Liver (tissue), 7 donors: ENCODE measurements at regions not wholly inside any gene's neighbourhood (a gene's known extent, or its start where the extent isn't known, plus 50 kb on each side); places are given as distances from the start of the nearest gene placed in this dataset.

ENCODE experiments used
- DNase-seq: peaks from one replicate; pipeline ENCODE4 v3.0.0-alpha.2; 2017; ENCODE audit warnings: low spot score
- H3K27ac ChIP-seq, 2 donors: one replicate each; pipeline ENCODE4 v1.7.0; 2013; ENCODE audit warnings: inconsistent platforms in 2 of 2, low read length in 2 of 2, control low read depth in 1 of 2, low read depth in 1 of 2, mild to moderate bottlenecking in 1 of 2
- H3K27me3 ChIP-seq, 4 donors: one replicate each; pipeline versions ENCODE4 v1.6.1 to v1.7.0; 2013; ENCODE audit warnings: low read length in 3 of 4, inconsistent platforms in 1 of 4, mild to moderate bottlenecking in 1 of 4, moderate library complexity in 1 of 4; ENCODE audit not compliant: control insufficient read depth in 4 of 4, insufficient read depth in 4 of 4
- H3K36me3 ChIP-seq, 4 donors: one replicate each; pipeline versions ENCODE4 v1.6.1 to v1.7.0; 2013; ENCODE audit warnings: low read length in 3 of 4, mild to moderate bottlenecking in 3 of 4, low read depth in 1 of 4, moderate library complexity in 1 of 4; ENCODE audit not compliant: control insufficient read depth in 4 of 4, insufficient read depth in 3 of 4
- H3K4me1 ChIP-seq, 4 donors: one replicate each; pipeline versions ENCODE4 v1.6.1 to v1.7.0; 2013; ENCODE audit warnings: low read length in 3 of 4, mild to moderate bottlenecking in 3 of 4, moderate library complexity in 1 of 4; ENCODE audit not compliant: control insufficient read depth in 4 of 4, insufficient read depth in 4 of 4
- H3K4me3 ChIP-seq, 3 donors: one replicate each; pipeline versions ENCODE4 v1.6.1 to v1.7.0; 2013; ENCODE audit warnings: low read length in 3 of 3, control low read depth in 1 of 3, low read depth in 1 of 3, mild to moderate bottlenecking in 1 of 3
- H3K9ac ChIP-seq, 2 donors: one replicate each; pipeline ENCODE4 v1.7.0; 2013; ENCODE audit warnings: low read length in 2 of 2, mild to moderate bottlenecking in 2 of 2, moderate library complexity in 2 of 2, control low read depth in 1 of 2, low read depth in 1 of 2
- H3K9me3 ChIP-seq, 4 donors: one replicate each; pipeline versions ENCODE4 v1.6.1 to v1.7.0; 2013; ENCODE audit warnings: low read length in 3 of 4; ENCODE audit not compliant: control insufficient read depth in 4 of 4
- ATF3 ChIP-seq: IDR thresholded peaks from 2 replicates; pipeline ENCODE4 v1.6.1; 2016; ENCODE audit warnings: antibody characterized with exemption
- EGR1 ChIP-seq, 2 donors: IDR thresholded peaks; 2 replicates each; pipeline ENCODE4 v1.6.1; 2016 to 2018; ENCODE audit warnings: antibody characterized with exemption in 2 of 2, low read depth in 2 of 2
- FOXA1 ChIP-seq: IDR thresholded peaks from 2 replicates; pipeline ENCODE4 v1.6.1; 2016; ENCODE audit warnings: antibody characterized with exemption
- FOXA2 ChIP-seq: IDR thresholded peaks from 2 replicates; pipeline ENCODE4 v1.6.1; 2016; ENCODE audit warnings: antibody characterized with exemption
- GABPA ChIP-seq, 2 donors: IDR thresholded peaks in 1 of 2; conservative IDR thresholded peaks in 1 of 2; 2 replicates each; pipeline ENCODE4 v1.6.1; 2016; ENCODE audit warnings: antibody characterized with exemption in 2 of 2, mild to moderate bottlenecking in 1 of 2, moderate library complexity in 1 of 2
- HNF4A ChIP-seq, 2 donors: conservative IDR thresholded peaks; 2 replicates each; pipeline ENCODE4 v1.6.1; 2016; ENCODE audit warnings: antibody characterized with exemption in 2 of 2, mild to moderate bottlenecking in 2 of 2
- HNF4G ChIP-seq: IDR thresholded peaks from 2 replicates; pipeline ENCODE4 v1.6.1; 2016; ENCODE audit warnings: antibody characterized with exemption
- JUND ChIP-seq, 2 donors: IDR thresholded peaks; 2 replicates each; pipeline ENCODE4 v1.6.1; 2016; ENCODE audit warnings: antibody characterized with exemption in 2 of 2
- NR2F2 ChIP-seq: IDR thresholded peaks from 2 replicates; pipeline ENCODE4 v1.6.1; 2016; ENCODE audit warnings: antibody characterized with exemption
- RAD21 ChIP-seq, 2 donors: IDR thresholded peaks; 2 replicates each; pipeline ENCODE4 v1.6.1; 2016; ENCODE audit warnings: antibody characterized with exemption in 2 of 2, mild to moderate bottlenecking in 2 of 2
- REST ChIP-seq: IDR thresholded peaks from 2 replicates; pipeline ENCODE4 v1.6.1; 2016; ENCODE audit warnings: antibody characterized with exemption, mild to moderate bottlenecking
- RXRA ChIP-seq, 2 donors: IDR thresholded peaks; 2 replicates each; pipeline ENCODE4 v1.6.1; 2017 to 2018; ENCODE audit warnings: antibody characterized with exemption in 2 of 2, mild to moderate bottlenecking in 1 of 2
- SP1 ChIP-seq: IDR thresholded peaks from 2 replicates; pipeline ENCODE4 v1.6.1; 2018; ENCODE audit warnings: antibody characterized with exemption, mild to moderate bottlenecking
- TAF1 ChIP-seq: conservative IDR thresholded peaks from 2 replicates; pipeline ENCODE4 v1.6.1; 2016; ENCODE audit warnings: antibody characterized with exemption, mild to moderate bottlenecking
- YY1 ChIP-seq: IDR thresholded peaks from 2 replicates; pipeline ENCODE4 v1.6.1; 2016; ENCODE audit warnings: antibody characterized with exemption, mild to moderate bottlenecking
- WGBS: extraction: QIAGEN DNeasy Blood & Tissue Kit; methylation state at CpG from one replicate; pipeline ENCODE4 v1.1.7; 2013; 5-methylcytosine and 5-hydroxymethylcytosine counted together
- TF ChIP-seq, protein P1 (sequence below): IDR thresholded peaks from 2 replicates; pipeline ENCODE4 v1.6.1; 2016; ENCODE audit warnings: antibody characterized with exemption
- TF ChIP-seq, protein P2 (sequence below): IDR thresholded peaks from 2 replicates; pipeline ENCODE4 v1.6.1; 2016; ENCODE audit warnings: antibody characterized with exemption
- donor health status: healthy.
- donor health status: healthy.
- donor health status: healthy.
- donor health status: healthy.

- Histone ChIP-seq H3K27ac (no peak overlapping the region), H3K4me3 (no peak overlapping the region), H3K4me1 (no peaks in the 10 kb centered on the region), H3K36me3 (no peaks in the 10 kb centered on the region), H3K9ac (no peak overlapping the region), H3K9me3 (peaks cover 0 to 1% (median 0%) of the 10 kb centered on the region in 4 donors), H3K27me3 (no peaks in the 10 kb centered on the region)
- WGBS: 93% methylated on average over 15 of the region's 15 CpGs
- TF ChIP-seq HNF4A (conservative IDR thresholded peaks at IDR 0.05) (no peak), FOXA2 (no peak), EGR1 (IDR thresholded peaks at IDR 0.05; ENCODE audit: low read depth in 2 of 2) (no peak), NR2F2 (no peak), SP1 (no peak), HNF4G (no peak), JUND (IDR thresholded peaks at IDR 0.05) (no peak), TAF1 (no peak), REST (no peak), YY1 (no peak), FOXA1 (no peak), RAD21 (IDR thresholded peaks at IDR 0.05) (no peak), RXRA (IDR thresholded peaks at IDR 0.05) (no peak), GABPA (IDR thresholded peaks at IDR 0.05 in 1 of 2, conservative IDR thresholded peaks at IDR 0.05 in 1 of 2) (no peak)
- TF ChIP-seq, protein P1, sequence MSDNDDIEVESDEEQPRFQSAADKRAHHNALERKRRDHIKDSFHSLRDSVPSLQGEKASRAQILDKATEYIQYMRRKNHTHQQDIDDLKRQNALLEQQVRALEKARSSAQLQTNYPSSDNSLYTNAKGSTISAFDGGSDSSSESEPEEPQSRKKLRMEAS: no peak
- TF ChIP-seq, protein P2, sequence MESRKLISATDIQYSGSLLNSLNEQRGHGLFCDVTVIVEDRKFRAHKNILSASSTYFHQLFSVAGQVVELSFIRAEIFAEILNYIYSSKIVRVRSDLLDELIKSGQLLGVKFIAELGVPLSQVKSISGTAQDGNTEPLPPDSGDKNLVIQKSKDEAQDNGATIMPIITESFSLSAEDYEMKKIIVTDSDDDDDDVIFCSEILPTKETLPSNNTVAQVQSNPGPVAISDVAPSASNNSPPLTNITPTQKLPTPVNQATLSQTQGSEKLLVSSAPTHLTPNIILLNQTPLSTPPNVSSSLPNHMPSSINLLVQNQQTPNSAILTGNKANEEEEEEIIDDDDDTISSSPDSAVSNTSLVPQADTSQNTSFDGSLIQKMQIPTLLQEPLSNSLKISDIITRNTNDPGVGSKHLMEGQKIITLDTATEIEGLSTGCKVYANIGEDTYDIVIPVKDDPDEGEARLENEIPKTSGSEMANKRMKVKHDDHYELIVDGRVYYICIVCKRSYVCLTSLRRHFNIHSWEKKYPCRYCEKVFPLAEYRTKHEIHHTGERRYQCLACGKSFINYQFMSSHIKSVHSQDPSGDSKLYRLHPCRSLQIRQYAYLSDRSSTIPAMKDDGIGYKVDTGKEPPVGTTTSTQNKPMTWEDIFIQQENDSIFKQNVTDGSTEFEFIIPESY: no peak
- no peak for DNase-seq
Measured at GRCh38 chr13:97621025-97621424, 187.1 kb downstream of the RAP2A start.

- WGBS: 65% methylated on average over 10 of the region's 10 CpGs
- TF ChIP-seq YY1 (no peak), EGR1 (IDR thresholded peaks at IDR 0.05; ENCODE audit: low read depth in 2 of 2) (no peak), GABPA (IDR thresholded peaks at IDR 0.05 in 1 of 2, conservative IDR thresholded peaks at IDR 0.05 in 1 of 2) (no peak), JUND (IDR thresholded peaks at IDR 0.05) (no peak), ATF3 (no peak), FOXA1 (no peak)
- TF ChIP-seq, protein P2: no peak
- no peak for DNase-seq
Measured at GRCh38 chr13:97621631-97622030, 187.7 kb downstream of the RAP2A start.

More at GRCh38 chr13:97621631-97622030, 187.7 kb downstream of the RAP2A start:
- Histone ChIP-seq H3K9me3 (peaks cover 0 to 1% (median 0%) of the 10 kb centered on the region in 4 donors), H3K4me3 (no peak overlapping the region), H3K36me3 (no peaks in the 10 kb centered on the region), H3K27ac (no peak overlapping the region), H3K27me3 (no peaks in the 10 kb centered on the region), H3K4me1 (no peaks in the 10 kb centered on the region), H3K9ac (no peak overlapping the region)
